ENCODE measurements at regions not wholly inside any gene's neighbourhood (a gene's known extent, or its start where the extent isn't known, plus 50 kb on each side); places are given as distances from the start of the nearest gene placed in this dataset.
A peak's percentile ranks its signal among the peaks of the same experiment; 100 is the strongest.

DNA sequence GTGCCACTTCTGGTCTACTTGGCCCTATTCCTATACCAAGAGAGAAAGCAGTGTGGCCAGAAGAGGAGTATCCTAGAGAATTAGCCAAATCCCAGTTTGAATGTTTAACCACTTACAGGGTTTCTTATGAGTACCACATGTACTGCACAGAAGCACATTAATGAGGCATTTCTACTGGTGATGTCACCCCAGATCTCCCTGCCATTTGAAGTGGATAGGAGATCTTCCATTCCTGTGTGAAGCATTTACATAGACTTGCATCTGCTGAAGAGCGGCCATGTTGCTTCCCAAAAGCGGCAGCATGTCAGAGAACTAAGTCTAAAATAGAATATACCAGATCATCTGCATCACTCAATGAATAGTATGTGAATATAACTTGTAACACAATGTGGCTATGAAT, 108.4 kb upstream of the TUSC7 start:
- no peak for DNase-seq (ENCODE audit: low spot score, unreplicated experiment)
- Mint-ChIP-seq H3K27ac (no peak overlapping the region), H3K9me3 (ENCODE audit: low read depth) (no peaks in the 10 kb centered on the region), H3K4me3 (ENCODE audit: low read depth) (no peak overlapping the region), H3K36me3 (ENCODE audit: insufficient read depth) (no peaks in the 10 kb centered on the region), H3K4me1 (ENCODE audit: low read depth) (no peaks in the 10 kb centered on the region), H3K27me3 (no peaks in the 10 kb centered on the region)
- TF ChIP-seq, protein P1, sequence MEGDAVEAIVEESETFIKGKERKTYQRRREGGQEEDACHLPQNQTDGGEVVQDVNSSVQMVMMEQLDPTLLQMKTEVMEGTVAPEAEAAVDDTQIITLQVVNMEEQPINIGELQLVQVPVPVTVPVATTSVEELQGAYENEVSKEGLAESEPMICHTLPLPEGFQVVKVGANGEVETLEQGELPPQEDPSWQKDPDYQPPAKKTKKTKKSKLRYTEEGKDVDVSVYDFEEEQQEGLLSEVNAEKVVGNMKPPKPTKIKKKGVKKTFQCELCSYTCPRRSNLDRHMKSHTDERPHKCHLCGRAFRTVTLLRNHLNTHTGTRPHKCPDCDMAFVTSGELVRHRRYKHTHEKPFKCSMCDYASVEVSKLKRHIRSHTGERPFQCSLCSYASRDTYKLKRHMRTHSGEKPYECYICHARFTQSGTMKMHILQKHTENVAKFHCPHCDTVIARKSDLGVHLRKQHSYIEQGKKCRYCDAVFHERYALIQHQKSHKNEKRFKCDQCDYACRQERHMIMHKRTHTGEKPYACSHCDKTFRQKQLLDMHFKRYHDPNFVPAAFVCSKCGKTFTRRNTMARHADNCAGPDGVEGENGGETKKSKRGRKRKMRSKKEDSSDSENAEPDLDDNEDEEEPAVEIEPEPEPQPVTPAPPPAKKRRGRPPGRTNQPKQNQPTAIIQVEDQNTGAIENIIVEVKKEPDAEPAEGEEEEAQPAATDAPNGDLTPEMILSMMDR (IDR thresholded peaks at IDR 0.05; ENCODE audit: unreplicated experiment): no peak

DNA sequence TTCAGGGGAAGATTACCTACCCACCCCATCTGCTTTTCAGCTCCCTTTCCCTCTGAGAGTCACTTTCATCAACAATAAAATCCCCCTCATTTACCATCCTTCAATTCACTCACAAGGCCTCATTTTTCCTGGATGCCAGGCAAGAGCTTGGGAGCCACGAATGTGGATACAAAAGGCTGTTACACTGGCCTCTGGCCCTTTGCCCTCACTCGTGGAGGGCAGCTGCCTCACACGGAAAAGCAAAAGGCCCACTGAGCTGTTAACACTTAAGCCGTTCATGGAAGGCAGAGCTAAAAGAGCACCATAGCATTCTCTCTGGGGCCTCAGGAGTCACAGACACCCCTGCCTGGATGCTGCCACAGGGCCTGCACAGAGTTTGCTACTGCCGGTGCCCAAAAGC, 102.4 kb upstream of the TUSC7 start:
- H3K4me1 Mint-ChIP-seq (ENCODE audit: low read depth): no peaks in the 10 kb centered on the region
- TF ChIP-seq, protein P1 (IDR thresholded peaks at IDR 0.05; ENCODE audit: unreplicated experiment): no peak
- H3K36me3 Mint-ChIP-seq (ENCODE audit: insufficient read depth): no peaks in the 10 kb centered on the region
- H3K27ac Mint-ChIP-seq: no peak overlapping the region
- no peaks in the 10 kb centered on the region for H3K27me3 Mint-ChIP-seq
- H3K4me3 Mint-ChIP-seq (ENCODE audit: low read depth): no peak overlapping the region
- no peak for DNase-seq (ENCODE audit: low spot score, unreplicated experiment)
- H3K9me3 Mint-ChIP-seq (ENCODE audit: low read depth): no peaks in the 10 kb centered on the region

DNA sequence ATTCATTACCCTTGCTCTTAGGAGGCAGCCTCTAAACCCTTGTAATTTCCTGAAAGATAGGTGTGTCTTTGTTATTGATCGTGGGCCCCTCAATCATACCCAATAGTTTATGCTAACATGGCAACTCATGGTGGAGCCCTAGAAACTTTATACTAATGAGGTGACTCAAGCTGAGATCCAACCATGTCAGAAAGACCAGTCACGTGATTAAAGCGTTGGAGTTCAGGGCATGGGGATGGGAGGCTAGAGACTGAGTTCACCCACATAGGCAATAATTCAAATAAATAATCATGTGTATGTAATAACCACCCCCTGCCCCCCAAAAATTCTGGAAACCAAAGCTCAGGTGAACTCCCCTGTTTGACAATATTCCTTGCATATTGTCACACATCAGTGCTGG, 99.5 kb upstream of the TUSC7 start:
- TF ChIP-seq, protein P1 (IDR thresholded peaks at IDR 0.05; ENCODE audit: unreplicated experiment): no peak
- no peaks in the 10 kb centered on the region for H3K27me3 Mint-ChIP-seq
- DNase-seq (ENCODE audit: low spot score, unreplicated experiment): no peak
- no peaks in the 10 kb centered on the region for H3K9me3 Mint-ChIP-seq (ENCODE audit: low read depth)
- no peaks in the 10 kb centered on the region for H3K4me1 Mint-ChIP-seq (ENCODE audit: low read depth)
- H3K27ac Mint-ChIP-seq: no peak overlapping the region
- no peaks in the 10 kb centered on the region for H3K36me3 Mint-ChIP-seq (ENCODE audit: insufficient read depth)
- no peak overlapping the region for H3K4me3 Mint-ChIP-seq (ENCODE audit: low read depth)

DNA sequence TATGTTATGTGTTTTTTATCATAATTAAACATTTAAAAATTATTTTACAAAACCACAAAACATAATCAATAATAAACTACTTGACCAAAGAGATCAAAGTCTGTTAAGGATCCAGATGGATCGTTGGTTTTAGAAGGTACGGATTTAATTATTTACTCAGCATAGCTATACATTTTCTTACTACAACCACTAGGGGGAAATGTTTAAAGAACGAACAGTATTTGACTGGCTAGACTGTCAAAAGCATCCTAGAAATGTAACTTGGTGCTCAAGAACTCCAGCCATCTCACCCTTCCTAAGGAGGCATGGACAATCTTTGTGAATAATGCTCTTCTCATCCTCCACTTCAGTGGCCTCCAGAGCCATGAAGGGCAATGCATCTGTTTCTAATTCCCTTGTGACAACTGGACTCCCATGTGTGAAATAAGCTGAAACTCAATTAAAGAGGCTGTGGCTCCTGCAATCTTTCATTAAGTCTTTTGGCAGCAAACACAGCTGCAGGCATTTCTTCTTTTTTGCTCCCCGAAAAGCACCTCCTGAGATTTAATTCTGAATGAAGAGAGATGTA, 94.7 kb upstream of the TUSC7 start:
- Mint-ChIP-seq H3K9me3 (ENCODE audit: low read depth) (peaks cover 7% of the 10 kb centered on the region), H3K36me3 (ENCODE audit: insufficient read depth) (peaks cover 2% of the 10 kb centered on the region), H3K4me3 (ENCODE audit: low read depth) (no peak overlapping the region), H3K27me3 (no peaks in the 10 kb centered on the region), H3K4me1 (ENCODE audit: low read depth) (no peaks in the 10 kb centered on the region), H3K27ac (no peak overlapping the region)
- TF ChIP-seq, protein P1 (IDR thresholded peaks at IDR 0.05; ENCODE audit: unreplicated experiment): peak; percentile 63
- no peak for DNase-seq (ENCODE audit: low spot score, unreplicated experiment)

DNA sequence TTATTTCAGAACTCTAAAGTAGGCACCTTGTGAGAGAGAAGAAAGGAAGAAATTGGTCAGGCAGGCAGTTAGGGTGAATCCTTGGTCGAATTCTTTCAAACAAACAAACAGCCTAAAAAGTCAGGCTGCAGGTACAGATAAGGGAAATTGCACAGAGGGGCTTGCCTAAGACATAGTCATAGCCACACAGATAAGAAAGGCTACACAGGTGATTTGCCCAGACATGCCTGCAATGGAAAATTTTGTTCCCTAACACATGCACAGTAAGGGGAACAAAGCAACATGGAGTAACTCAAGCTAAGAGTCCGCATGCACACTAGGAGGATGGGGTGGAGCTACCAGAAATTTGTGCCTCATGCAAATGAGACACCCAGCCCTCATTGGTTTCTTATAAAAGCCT, 91.4 kb upstream of the TUSC7 start:
- peaks cover 15% of the 10 kb centered on the region for H3K9me3 Mint-ChIP-seq (ENCODE audit: low read depth)
- DNase-seq (ENCODE audit: low spot score, unreplicated experiment): no peak
- TF ChIP-seq, protein P1 (IDR thresholded peaks at IDR 0.05; ENCODE audit: unreplicated experiment): no peak
- H3K27me3 Mint-ChIP-seq: no peaks in the 10 kb centered on the region
- H3K4me1 Mint-ChIP-seq (ENCODE audit: low read depth): no peaks in the 10 kb centered on the region
- H3K36me3 Mint-ChIP-seq (ENCODE audit: insufficient read depth): peaks cover 2% of the 10 kb centered on the region
- H3K4me3 Mint-ChIP-seq (ENCODE audit: low read depth): no peak overlapping the region
- H3K27ac Mint-ChIP-seq: peak overlapping the region; percentile 49

All from progenitor cell of endocrine pancreas (in vitro differentiated cells).